ENCODE measurements at regions not wholly inside any gene's neighbourhood (a gene's known extent, or its start where the extent isn't known, plus 50 kb on each side); places are given as distances from the start of the nearest gene placed in this dataset.

DNA sequence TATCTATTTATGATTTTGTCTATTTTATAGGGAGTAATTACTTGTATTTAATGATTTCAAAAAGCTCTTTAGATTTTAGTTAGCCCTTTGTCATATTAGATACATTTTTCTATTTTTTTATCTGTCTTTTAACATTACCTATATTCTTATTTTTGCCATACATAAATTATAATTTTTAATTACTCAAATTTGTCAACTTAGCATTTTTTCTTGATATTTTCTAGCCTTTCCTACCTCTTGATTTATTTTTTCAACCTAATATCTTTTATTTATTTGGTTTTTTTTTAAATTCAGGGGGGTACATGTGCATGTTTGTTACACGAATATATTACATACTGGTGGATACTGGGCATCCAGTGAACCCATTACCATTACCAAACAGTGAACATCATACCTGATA lies 114.3 kb upstream of the F13A1 start:
- TF ChIP-seq, protein P1, sequence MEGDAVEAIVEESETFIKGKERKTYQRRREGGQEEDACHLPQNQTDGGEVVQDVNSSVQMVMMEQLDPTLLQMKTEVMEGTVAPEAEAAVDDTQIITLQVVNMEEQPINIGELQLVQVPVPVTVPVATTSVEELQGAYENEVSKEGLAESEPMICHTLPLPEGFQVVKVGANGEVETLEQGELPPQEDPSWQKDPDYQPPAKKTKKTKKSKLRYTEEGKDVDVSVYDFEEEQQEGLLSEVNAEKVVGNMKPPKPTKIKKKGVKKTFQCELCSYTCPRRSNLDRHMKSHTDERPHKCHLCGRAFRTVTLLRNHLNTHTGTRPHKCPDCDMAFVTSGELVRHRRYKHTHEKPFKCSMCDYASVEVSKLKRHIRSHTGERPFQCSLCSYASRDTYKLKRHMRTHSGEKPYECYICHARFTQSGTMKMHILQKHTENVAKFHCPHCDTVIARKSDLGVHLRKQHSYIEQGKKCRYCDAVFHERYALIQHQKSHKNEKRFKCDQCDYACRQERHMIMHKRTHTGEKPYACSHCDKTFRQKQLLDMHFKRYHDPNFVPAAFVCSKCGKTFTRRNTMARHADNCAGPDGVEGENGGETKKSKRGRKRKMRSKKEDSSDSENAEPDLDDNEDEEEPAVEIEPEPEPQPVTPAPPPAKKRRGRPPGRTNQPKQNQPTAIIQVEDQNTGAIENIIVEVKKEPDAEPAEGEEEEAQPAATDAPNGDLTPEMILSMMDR (IDR thresholded peaks at IDR 0.05), result no peak
- no peak for TF ChIP-seq EZH2 (IDR thresholded peaks at IDR 0.05; ENCODE audit: borderline replicate concordance, insufficient read depth, low read depth, low read length, poor library complexity, severe bottlenecking)
